Posterior vena cava (tissue), 2 donors: ENCODE measurements at regions not wholly inside any gene's neighbourhood (a gene's known extent, or its start where the extent isn't known, plus 50 kb on each side); places are given as distances from the start of the nearest gene placed in this dataset.

ENCODE experiments used
- DNase-seq: peaks from one replicate; pipeline ENCODE4 v3.0.0-alpha.2; 2020; ENCODE audit warnings: low spot score
- intact Hi-C, 2 donors: fragments of 100-400 bp; cut with DNase I; formaldehyde crosslinking; loops; one replicate each; pipeline versions ENCODE4 v1.14.1 to v1.14.2; 2022 to 2023
- donor health status: DM: yes; HTN: yes; CAD: no.
- donor health status: DM: yes; HTN: yes; CAD: no.

DNA sequence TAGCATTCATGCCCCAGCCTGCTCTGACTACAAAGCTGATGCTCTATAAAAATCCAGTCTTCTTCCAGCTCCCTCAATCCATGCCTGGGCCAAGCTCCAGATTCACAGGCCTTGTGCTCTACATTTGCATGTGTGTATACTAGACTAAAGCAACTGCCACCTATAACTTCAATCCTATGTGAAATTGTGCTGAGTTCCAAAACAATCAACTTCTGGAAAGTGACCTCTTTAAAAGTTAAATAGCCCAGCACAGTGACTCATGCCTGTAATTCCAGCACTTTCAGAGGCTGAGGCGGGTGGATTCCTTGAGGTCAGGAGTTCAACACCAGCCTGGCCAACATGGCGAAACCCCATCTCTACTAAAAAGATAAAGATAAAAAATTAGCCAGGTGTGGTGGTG, 114.3 kb upstream of the ZC3H12C start:
- intact Hi-C loops = no loop called here
- no peak for DNase-seq

DNA sequence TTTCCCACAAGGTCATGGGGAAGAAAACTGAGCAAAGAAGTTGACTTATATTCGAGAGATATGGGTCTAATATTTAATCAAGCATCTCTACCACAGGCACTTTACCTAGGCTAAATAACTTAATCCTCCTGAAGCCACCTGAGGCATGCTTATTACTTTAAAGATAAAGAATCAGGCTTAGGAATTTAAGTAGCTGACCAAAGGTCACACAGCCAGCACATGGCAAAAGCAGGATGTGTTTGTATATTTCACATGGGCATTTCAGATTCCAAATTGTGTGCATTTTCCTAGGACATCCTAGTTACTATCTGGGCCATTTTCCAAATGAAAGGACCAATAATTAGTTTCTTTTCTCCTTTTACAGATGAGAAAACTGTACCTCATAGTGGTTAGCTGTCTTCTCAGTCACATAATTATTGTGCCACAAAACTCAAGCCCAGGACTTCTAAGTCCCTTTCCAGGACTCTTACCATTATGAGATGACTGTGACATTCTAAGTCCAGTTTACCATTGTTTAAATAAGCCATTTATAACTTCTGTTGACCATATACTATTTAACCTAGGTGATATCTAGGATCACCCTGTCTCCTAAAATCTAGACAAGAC, 112.1 kb upstream of the ZC3H12C start:
- no peak for DNase-seq
- intact Hi-C loops = no loop called here

DNA sequence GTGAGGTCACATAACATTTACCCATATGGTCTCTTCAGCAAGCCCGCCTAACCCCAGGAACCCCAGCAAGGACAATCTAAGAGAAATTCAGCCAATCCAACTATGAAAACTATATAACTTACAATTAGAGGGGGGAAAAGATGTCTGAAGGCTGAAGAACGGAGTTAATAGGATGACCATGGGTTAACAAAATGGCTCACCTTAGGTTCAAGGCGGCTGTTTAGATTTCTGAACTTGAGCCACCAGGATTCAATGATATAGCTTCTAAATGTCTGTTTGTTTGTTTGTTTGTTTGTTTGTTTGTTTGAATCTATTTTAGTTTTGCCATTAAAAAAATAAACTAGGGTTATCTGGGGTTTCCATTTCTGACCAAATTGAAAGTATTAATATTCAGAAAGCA, 109.8 kb upstream of the ZC3H12C start:
- intact Hi-C loops = no loop called here
- no peak for DNase-seq

DNA sequence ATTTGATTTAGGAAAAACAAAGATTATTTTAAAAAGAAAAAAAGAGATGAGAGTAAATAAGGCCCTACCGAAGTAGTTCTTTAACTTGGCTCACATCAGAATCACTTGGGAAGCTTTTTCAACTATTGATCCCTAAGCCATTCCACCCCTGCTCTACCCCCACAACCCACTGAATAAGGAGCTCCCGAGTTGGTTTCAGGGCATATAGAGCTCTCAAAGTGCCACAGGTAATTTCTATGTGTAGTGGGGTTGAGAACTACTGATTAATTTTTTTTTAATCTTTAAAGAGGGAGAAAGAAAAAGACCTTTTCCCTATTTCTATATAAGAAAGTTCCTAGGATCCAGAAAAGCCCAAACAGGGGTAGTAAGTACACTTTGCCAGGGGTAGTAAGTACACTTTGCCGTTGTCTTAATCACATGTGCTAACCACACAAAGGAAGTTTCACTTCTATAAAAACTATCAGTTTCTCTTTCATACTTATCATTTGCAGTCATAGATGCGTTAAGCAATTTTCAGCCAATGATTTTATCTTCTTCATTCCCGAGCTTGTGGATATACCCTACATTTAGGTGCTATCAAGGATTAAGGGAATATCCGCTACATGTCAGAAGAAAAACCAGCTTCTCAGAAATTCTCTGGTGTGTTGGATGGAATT, 108.4 kb upstream of the ZC3H12C start:
- DNase-seq = no peak
- intact Hi-C loops = no loop called here

DNA sequence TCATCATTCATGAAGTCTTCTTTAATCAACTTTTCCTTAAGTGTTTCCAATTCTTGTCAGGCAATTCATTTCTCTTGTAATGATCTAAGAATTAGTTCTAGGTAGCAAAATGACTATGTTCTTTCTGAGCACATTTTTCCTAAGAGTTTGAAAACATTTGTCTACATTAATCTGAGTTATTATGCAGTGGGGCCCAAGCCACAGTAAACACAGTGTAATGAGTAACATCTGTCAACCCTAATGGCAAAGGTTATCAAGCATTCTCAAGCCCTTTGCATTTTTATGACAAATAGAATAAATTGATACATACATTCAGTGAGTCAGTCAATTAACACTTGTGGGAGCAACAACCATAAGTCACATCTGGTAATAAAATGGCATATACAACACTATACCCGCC, 106.7 kb upstream of the ZC3H12C start:
- intact Hi-C loops = no loop called here
- DNase-seq = no peak

DNA sequence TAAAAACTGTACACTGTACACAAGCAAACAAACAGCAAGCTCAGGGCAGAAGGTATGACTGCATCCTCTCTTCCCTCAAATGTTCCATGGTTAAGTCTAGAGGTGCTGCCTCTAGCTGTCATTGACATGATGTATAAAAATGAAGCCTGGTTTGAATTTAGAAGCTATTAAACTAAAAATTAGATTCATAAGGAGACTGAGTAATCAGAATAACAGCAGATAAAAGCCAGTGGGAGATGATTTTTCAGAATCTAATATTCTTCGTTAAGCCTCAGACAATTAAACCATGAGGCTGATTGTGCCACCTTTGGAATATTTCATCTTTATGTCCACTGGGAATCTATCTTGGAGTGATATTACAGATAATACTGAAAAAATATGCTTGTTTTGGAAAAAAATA, 101.4 kb upstream of the ZC3H12C start:
- intact Hi-C loops = loop anchor here in 1 of 2 donors (10.0 kb wide), 1 partner anchor 103 kb away; the partner anchor contains the start of gene ZC3H12C
- no peak for DNase-seq

DNA sequence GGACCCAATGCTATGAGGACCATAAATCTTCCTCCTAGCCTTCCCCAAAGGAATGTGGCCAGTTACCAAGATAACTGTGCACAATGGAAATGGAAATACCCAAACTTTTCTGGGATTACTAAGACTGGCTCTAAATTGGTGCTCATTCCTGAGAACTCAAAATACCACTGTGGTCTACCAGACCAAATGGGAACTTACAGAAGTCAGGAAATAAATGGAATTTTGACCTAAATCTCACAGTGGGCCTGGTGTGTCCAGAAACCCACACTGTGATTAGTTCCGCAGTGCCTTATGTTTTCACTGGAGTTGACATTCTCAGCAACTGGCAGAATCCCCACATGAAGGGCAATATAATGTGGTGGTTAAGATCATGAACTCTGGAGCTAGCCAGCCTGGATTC, 99.4 kb upstream of the ZC3H12C start:
- intact Hi-C loops = loop anchor here in 1 of 2 donors (10.0 kb wide), 1 partner anchor 101 kb away; the partner anchor contains the start of gene ZC3H12C
- no peak for DNase-seq

DNA sequence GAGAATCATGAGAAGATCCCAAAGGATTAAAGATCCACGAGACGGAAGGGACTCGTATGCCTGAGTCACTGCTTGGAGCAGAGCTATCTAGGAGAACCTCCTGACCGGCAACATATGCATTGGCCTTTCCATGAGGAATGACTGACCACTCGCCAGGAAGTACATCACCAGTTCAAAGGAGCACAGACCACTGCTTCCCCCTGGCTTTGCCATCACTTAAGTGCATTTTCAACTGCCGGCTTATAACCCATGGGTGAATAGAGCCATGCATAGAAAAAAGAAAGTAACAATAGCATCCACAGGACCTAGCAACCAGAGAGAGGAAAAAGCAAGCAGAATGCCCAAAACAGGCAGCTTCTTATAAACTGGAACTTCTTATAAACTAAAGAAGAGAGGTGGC, 98.3 kb upstream of the ZC3H12C start:
- intact Hi-C loops = loop anchor here in 1 of 2 donors (10.0 kb wide), 1 partner anchor 100 kb away; the partner anchor contains the start of gene ZC3H12C
- DNase-seq = no peak

DNA sequence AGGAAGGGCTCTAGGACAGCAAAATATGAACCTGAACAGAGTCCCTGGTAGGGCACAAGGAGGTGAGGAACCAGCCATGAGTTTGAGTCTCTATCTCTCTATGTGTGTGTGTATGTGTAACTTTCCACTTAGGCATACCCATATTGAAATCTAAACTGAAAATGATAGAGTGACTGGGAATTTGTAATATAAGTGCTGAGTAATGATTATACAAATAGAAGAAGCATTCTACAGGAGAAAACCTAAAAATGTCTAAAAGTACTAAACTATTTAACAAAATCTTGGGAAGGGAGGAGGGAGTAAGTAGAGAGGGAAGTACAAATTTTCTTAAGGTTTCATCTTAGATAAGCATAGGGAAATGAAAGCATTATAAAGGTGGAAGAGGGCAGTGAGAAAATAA, 97.1 kb upstream of the ZC3H12C start:
- DNase-seq = no peak
- intact Hi-C loops = loop anchor here in 1 of 2 donors (10.0 kb wide), 1 partner anchor 99 kb away; the partner anchor contains the start of gene ZC3H12C

DNA sequence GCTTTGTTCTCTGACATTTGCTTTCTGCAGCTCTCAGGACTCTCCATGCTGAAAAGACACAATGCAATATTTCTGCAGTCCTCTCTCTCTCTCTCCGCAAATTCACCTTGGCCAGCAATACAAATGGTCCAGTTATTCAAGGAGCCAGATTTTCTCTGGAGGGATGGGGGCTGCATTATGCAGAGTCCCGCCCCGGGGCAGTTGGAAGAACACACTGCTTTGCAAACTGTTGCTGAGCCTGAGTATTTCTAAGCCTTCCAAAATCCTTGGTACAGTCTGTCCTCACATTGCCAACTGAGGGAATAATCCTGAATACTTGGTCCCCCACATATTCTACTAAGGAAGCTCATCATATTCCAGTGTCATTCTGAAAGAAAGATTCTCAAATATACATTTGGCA, 94.3 kb upstream of the ZC3H12C start:
- intact Hi-C loops = loop anchor here in 1 of 2 donors (10.0 kb wide), 1 partner anchor 96 kb away; the partner anchor contains the start of gene ZC3H12C
- DNase-seq = no peak

DNA sequence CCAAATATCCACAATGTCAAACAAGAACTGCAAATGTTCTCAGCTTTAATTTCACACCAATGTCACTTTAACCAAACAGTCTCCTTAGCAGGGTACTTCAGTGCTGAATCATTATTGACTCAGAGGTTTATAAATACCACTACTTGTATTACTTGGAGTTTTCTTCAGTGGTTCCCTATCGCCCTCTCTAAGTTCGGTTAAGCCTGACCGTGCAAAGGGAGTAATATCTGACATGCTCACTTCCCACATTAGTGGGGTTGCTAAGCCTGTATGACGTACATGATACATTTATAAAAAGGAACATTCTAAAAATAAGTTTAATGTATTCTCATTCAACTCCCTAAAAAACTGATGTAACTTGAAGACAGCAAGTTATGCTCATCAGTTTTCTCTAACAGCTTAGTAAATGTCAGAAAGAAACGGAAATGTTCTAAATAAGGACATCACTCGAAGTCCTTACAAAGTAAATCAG, 93.1 kb upstream of the ZC3H12C start:
- intact Hi-C loops = no loop called here
- no peak for DNase-seq

DNA sequence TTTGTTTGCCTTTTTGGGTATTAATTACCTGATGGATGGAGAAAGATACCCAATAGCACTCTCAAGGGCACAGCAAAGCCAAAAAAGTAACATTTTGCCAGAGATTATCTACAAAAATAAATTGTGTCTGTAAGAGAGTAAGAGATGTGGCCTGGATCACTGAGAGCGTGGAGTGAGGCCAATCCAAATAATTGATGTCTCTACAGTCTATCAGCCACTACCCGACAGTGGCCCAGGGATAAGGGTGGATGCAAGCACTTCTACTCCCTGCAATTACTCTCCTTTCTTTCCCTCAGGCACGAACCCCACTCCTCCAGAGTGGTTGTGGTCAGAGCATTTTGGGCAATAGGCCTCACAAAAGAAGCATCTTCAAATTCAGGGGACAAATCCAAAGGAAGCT, 92.3 kb upstream of the ZC3H12C start:
- no peak for DNase-seq
- intact Hi-C loops = no loop called here

DNA sequence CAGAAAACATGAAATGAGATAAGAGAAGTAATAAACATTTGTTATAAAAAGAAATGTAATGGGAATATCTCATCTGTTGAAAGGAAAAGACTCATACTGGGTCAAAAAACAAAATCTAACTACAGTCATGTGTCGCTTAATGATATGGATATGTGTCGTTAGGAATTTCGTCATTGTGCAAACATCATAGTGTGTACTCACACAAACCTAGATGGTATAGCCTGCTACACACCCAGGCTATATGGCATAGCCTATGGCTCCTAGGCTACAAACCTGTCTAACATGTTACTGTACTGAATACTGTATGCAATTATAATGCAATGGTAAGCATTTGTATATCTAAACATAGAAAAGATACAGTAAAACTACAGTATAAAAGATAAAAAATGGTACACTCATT, 89.8 kb upstream of the ZC3H12C start:
- DNase-seq = no peak
- intact Hi-C loops = no loop called here

DNA sequence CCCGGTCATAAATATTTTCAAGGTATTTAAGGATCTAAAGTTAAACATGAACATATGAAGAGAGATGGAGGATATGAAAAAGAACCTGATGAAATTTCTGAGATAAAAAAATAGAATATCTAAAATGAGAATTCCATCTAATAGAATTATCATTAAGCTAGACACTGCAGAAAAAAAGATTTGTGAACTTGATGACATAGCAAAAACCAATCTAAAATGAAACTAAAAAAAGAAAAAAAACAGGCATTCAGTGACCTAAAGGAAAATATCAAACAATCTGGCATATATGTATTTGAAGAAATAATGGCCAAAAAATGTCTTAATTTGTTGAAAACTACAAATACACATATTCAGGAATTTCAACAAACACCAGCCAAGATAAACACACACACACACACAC, 81.6 kb upstream of the ZC3H12C start:
- intact Hi-C loops = no loop called here

DNA sequence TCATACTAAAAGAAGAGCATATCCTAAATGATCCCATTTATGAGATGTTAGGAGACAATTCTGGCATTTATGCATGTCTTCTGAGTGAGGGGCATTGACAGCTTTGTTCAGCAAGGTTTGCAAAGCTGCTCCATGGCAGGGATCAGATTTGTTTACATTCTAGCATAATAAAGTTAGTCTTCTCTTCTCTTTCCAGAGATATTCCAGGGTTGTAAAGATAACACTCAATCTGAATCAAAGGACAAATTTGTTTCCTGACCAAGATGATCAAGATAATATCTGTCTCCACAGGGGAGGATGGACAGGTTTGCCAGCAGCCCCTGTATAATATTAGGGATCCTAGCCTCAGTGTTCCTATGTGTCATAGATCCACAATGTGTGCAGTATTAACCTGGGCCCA, 77.5 kb upstream of the ZC3H12C start:
- DNase-seq = no peak
- intact Hi-C loops = no loop called here

More for the DNA sequence above, 81.6 kb upstream of the ZC3H12C start:
- no peak for DNase-seq

DNA sequence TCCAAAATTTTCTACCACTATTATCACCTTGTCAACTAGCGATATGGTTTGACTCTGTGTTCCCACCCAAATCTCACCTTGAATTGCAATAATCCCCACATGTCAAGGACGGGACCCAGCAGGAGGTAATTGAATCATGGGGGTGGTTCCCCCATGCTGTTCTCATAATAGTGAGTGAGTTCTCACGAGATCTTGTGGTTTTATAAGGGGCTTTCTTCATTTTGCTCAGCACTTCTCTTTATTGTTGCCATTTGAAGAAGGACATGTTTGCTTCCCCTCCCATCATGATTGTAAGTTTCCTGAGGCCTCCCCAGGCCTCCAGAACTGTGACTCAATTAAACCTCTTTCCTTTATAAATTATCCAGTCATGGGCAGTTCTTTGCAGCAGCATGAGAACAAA, 73.5 kb upstream of the ZC3H12C start:
- intact Hi-C loops = no loop called here
- no peak for DNase-seq

DNA sequence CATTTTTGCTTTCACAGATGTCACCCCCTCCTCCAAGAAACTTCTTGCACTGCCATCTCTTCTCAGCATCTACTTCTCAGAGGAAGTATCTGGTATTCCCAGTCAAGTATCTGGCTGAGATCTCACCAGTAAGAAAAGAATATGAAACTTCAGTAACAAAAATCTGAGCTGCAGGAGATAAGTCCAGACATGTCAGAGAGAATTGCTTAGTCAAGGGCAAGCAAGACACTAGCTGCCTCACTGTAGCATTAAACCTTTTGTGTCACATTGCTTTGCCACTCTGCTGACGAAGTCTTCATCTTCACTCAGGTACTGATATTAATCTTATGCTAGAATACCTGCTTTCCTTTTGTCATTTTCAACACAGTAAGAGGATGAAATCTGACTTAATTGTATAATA, 70.6 kb upstream of the ZC3H12C start:
- DNase-seq = no peak
- intact Hi-C loops = no loop called here

DNA sequence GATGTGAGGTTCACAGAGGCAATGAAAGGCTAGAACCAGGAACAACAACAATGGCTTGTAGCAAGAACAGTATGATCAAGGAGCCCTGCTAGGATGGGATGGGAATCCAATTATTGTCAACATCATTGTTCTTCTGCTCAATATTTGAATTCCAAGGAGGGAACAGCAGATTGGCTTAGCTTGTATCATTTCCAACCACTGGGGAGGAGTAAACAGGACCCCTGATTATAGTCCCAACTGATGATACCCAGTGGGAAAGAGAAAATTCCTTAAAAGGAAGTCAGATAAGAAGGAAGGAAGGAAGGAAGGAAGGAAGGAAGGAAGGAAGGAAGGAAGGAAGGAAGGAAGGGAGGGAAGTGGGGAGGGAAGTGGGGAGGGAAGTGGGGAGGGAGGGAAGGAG, 69.5 kb upstream of the ZC3H12C start:
- no peak for DNase-seq
- intact Hi-C loops = no loop called here

DNA sequence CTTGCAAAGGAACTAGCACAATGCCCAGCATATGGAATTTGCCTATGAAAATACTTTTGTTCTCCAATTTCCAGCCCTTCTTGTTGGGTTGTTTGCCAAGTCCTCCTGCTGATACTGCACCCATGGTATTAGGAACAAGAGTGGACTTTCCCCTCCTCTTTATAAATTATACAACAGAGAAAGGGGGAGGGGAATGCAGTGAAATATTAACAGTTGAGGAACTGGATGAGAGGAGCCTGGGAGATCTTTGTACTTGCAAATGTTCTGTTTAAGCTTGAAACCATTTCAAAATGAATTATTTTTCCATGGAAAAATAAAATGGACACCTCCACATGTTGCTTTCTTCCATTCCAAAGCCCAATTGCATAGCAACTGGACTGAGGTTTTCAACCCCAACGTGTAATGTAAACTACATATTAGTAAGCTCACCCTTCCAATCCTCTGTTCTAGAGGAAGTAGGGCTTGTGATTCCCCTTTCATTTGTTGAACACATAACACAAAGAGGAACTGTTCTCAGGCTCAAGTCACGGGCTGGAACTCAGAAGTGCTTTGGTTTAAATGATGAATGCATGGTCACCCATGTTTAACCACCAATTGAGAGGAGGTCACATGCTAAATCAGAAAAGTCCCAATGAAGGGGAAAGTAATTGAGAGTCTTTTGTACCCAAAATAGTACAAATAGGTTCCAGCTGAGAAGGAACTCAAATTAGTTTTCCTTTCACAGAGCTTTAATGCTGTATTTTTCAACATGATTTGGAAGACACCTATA, 66.2 kb upstream of the ZC3H12C start:
- intact Hi-C loops = no loop called here

DNA sequence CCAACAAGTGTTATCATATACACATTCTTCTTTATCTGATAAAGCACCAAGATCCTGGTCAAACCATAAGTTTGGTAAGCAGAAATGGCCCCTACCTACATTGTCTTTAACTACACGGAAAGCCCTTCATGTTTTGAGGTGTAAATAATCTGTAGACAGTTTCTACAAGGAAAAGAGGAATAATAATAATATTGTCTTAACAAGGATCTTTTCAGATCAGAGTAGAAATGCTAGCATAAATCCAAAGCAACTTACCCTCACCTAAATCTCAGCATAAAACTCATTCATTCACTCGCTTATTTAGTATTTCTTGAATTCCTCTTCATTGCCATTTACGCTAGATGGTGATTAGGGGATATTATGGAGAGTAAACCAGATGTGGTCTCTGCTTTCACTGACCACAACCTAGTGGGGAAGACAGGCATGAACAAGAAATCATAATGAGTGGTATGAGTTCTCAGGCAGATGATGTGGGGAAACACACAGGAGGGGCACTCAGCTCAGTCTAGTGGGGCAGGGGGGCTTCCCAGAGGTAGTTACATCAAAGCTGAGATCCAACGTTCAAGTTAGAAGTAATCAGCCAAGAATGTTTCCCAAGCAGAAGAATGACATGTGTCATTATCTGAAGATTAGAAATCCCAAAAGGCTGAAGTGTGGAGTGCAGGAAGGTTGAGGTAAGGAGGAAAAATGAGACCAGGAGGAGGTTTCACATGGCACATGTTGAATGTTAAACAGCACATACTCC, 65.4 kb upstream of the ZC3H12C start:
- intact Hi-C loops = no loop called here
- DNase-seq = no peak

More for the DNA sequence above, 66.2 kb upstream of the ZC3H12C start:
- no peak for DNase-seq
